CD8-positive, alpha-beta memory T cell (primary cell): ENCODE measurements at regions not wholly inside any gene's neighbourhood (a gene's known extent, or its start where the extent isn't known, plus 50 kb on each side); places are given as distances from the start of the nearest gene placed in this dataset.
"Not testable (repeated sequence)": the region's sequence is repeated elsewhere in the genome, so short reads cannot be mapped to it uniquely, and the experiment has no call there.

ENCODE experiments used
- CTCF ChIA-PET: fragments of 350-600 bp; sonication (Branson Sonifier 250); formaldehyde crosslinking; loops from one replicate; lab custom pipeline; 2021; ENCODE audit warnings: antibody characterized with exemption; lab: Charles Lee
- POLR2A ChIA-PET: fragments of 350-600 bp; sonication (Branson Sonifier 250); formaldehyde crosslinking; loops from one replicate; lab custom pipeline; 2021; ENCODE audit warnings: antibody characterized with exemption; lab: Charles Lee
- DNase-seq, 5 donors: peaks; one replicate each; pipeline versions ENCODE4 v3.0.0 to v3.0.0-alpha.2; 2020 to 2022; ENCODE audit warnings: mixed read lengths in 1 of 5
- H3K27ac ChIP-seq: one replicate; pipeline ENCODE4 v1.7.0; 2013; ENCODE audit warnings: low read depth, mild to moderate bottlenecking, low read length, moderate library complexity
- H3K27me3 ChIP-seq: 2 replicates; pipeline ENCODE4 v1.7.0; 2013; ENCODE audit warnings: low read length, mild to moderate bottlenecking; ENCODE audit not compliant: insufficient read depth, poor library complexity, severe bottlenecking
- H3K36me3 ChIP-seq: 2 replicates; pipeline ENCODE4 v1.7.0; 2013; ENCODE audit warnings: mild to moderate bottlenecking, low read length, moderate library complexity; ENCODE audit not compliant: insufficient read depth
- H3K4me1 ChIP-seq: 2 replicates; pipeline ENCODE4 v1.7.0; 2013; ENCODE audit warnings: mild to moderate bottlenecking, low read length, moderate library complexity; ENCODE audit not compliant: insufficient read depth
- H3K4me3 ChIP-seq: 2 replicates; pipeline ENCODE4 v1.7.0; 2013; ENCODE audit warnings: mild to moderate bottlenecking, low read length
- H3K9me3 ChIP-seq: 2 replicates; pipeline ENCODE4 v1.7.0; 2013; ENCODE audit warnings: mild to moderate bottlenecking, low read length
- H3K27ac Mint-ChIP-seq, 8 donors: one replicate each; pipeline ENCODE4 v1.8.0; 2020 to 2021; ENCODE audit warnings: mixed read lengths in 8 of 8, mild to moderate bottlenecking in 6 of 8, inconsistent platforms in 3 of 8, moderate library complexity in 3 of 8
- H3K27me3 Mint-ChIP-seq, 2 donors: one replicate each; pipeline ENCODE4 v1.8.0; 2020 to 2021; ENCODE audit warnings: mixed read lengths in 2 of 2, mild to moderate bottlenecking in 1 of 2, moderate library complexity in 1 of 2
- H3K36me3 Mint-ChIP-seq, 3 donors: one replicate each; pipeline ENCODE4 v1.8.0; 2020 to 2021; ENCODE audit warnings: mixed read lengths in 3 of 3, inconsistent platforms in 1 of 3, mild to moderate bottlenecking in 1 of 3
- H3K4me1 Mint-ChIP-seq, 3 donors: one replicate each; pipeline ENCODE4 v1.8.0; 2020 to 2021; ENCODE audit warnings: mixed read lengths in 3 of 3, inconsistent platforms in 1 of 3, mild to moderate bottlenecking in 1 of 3
- H3K4me3 Mint-ChIP-seq, 7 donors: one replicate each; pipeline ENCODE4 v1.8.0; 2020 to 2021; ENCODE audit warnings: mixed read lengths in 7 of 7, mild to moderate bottlenecking in 6 of 7, moderate library complexity in 4 of 7, inconsistent platforms in 2 of 7
- H3K9me3 Mint-ChIP-seq, 5 donors: one replicate each; pipeline ENCODE4 v1.8.0; 2020 to 2022; ENCODE audit warnings: mixed read lengths in 5 of 5, mild to moderate bottlenecking in 3 of 5, moderate library complexity in 2 of 5, inconsistent platforms in 1 of 5

- no peak for DNase-seq
- ChIA-PET POLR2A (no interaction called here), CTCF (no interaction called here)
- H3K9me3 Mint-ChIP-seq, result no peaks in the 10 kb centered on the region
- Histone ChIP-seq H3K4me3 (no peak overlapping the region), H3K27ac (no peak overlapping the region), H3K27me3 (no peaks in the 10 kb centered on the region), H3K4me1 (no peaks in the 10 kb centered on the region), H3K9me3 (no peaks in the 10 kb centered on the region), H3K36me3 (no peaks in the 10 kb centered on the region)
- H3K27me3 Mint-ChIP-seq, result peaks cover 1 to 17% of the 10 kb centered on the region in 2 donors
- no peaks in the 10 kb centered on the region for H3K36me3 Mint-ChIP-seq
- H3K4me1 Mint-ChIP-seq, result no peaks in the 10 kb centered on the region
- H3K27ac Mint-ChIP-seq, result no peak overlapping the region
- no peak overlapping the region for H3K4me3 Mint-ChIP-seq
These were observed 53.3 kb upstream of the NOTCH1 start for GRCh38 chr9:136599074-136599531.

DNA sequence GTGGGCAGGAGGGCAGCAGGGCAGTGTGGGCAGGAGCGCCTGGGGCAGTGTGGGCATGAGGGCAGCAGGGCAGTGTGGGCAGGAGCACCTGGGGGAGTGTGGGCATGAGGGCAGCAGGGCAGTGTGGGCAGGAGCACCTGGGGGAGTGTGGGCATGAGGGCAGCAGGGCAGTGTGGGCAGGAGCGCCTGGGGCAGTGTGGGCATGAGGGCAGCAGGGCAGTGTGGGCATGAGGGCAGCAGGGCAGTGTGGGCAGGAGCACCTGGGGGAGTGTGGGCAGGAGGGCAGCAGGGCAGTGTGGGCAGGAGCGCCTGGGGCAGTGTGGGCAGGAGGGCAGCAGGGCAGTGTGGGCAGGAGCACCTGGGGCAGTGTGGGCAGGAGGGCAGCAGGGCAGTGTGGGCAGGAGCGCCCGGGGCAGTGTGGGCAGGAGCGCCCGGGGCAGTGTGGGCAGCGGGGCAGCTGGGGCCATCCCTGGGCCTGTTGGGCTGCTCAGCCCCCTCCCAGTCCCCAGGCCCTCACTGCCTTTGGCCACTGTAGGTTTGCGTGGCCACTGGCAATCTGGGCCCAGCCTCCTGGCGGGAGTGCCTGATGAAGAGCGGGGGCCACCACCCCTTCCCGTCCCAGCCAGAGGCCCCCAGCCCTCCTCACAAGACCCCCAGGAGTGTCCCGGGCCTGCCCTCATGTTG lies 52.7 kb upstream of the NOTCH1 start:
- peaks cover 4 to 14% of the 10 kb centered on the region in 2 donors for H3K27me3 Mint-ChIP-seq
- H3K36me3 ChIP-seq, H3K4me1 ChIP-seq, H3K4me3 ChIP-seq, CTCF ChIA-PET, H3K27me3 ChIP-seq, H3K27ac ChIP-seq, H3K9me3 ChIP-seq, H3K36me3 Mint-ChIP-seq, H3K4me1 Mint-ChIP-seq, H3K9me3 Mint-ChIP-seq, POLR2A ChIA-PET, H3K27ac Mint-ChIP-seq, H3K4me3 Mint-ChIP-seq, DNase-seq: not testable (repeated sequence)

- Mint-ChIP-seq H3K27ac (no peak overlapping the region), H3K4me3 (no peak overlapping the region), H3K36me3 (no peaks in the 10 kb centered on the region), H3K9me3 (no peaks in the 10 kb centered on the region), H3K27me3 (peaks cover 6 to 13% of the 10 kb centered on the region in 2 donors), H3K4me1 (no peaks in the 10 kb centered on the region)
- Histone ChIP-seq H3K4me3 (no peak overlapping the region), H3K4me1 (no peaks in the 10 kb centered on the region), H3K27ac (no peak overlapping the region), H3K36me3 (no peaks in the 10 kb centered on the region), H3K9me3 (no peaks in the 10 kb centered on the region), H3K27me3 (no peaks in the 10 kb centered on the region)
- DNase-seq, result no peak
- POLR2A ChIA-PET, result no interaction called here
- CTCF ChIA-PET, result no interaction called here
These were observed 52.1 kb upstream of the NOTCH1 start for GRCh38 chr9:136597965-136598364.

- no peak overlapping the region for H3K27ac Mint-ChIP-seq
- Histone ChIP-seq H3K9me3 (no peaks in the 10 kb centered on the region), H3K36me3 (no peaks in the 10 kb centered on the region), H3K4me3 (no peak overlapping the region), H3K27ac (no peak overlapping the region), H3K27me3 (no peaks in the 10 kb centered on the region), H3K4me1 (no peaks in the 10 kb centered on the region)
- CTCF ChIA-PET, result no interaction called here
- DNase-seq, result no peak
- H3K4me3 Mint-ChIP-seq, result no peak overlapping the region
- H3K36me3 Mint-ChIP-seq, result no peaks in the 10 kb centered on the region
- no peaks in the 10 kb centered on the region for H3K4me1 Mint-ChIP-seq
- H3K27me3 Mint-ChIP-seq, result peaks cover 5 to 10% of the 10 kb centered on the region in 2 donors
- no peaks in the 10 kb centered on the region for H3K9me3 Mint-ChIP-seq
- POLR2A ChIA-PET, result no interaction called here
These were observed 51.5 kb upstream of the NOTCH1 start for GRCh38 chr9:136597141-136597885.

DNA sequence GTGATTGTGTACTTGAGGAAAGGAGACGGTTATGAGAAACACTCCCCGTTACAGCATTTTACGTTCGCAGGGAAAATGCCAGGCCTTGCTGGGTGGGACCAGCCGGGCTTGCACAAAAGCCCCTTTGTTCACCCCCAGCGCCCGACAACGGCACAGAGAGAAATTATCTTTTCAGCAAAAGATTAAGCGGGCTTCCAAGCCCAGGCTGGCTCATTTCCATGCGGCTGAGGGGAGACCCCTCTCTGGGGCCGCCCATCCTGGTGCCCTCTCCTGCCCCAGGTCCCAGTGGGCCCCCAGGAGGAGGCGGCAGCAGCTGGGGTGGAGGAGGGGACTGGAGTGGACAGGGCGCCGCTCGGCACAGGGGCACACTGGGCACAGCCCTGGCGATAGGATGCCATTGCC lies 50.8 kb upstream of the NOTCH1 start:
- DNase-seq, result no peak
- H3K4me1 Mint-ChIP-seq, result no peaks in the 10 kb centered on the region
- H3K27ac Mint-ChIP-seq, result no peak overlapping the region
- no peak overlapping the region for H3K27ac ChIP-seq
- no peaks in the 10 kb centered on the region for H3K9me3 ChIP-seq
- no peaks in the 10 kb centered on the region for H3K4me1 ChIP-seq
- H3K36me3 Mint-ChIP-seq, result no peaks in the 10 kb centered on the region
- H3K9me3 Mint-ChIP-seq, result no peaks in the 10 kb centered on the region
- H3K27me3 Mint-ChIP-seq, result peaks cover 5 to 10% of the 10 kb centered on the region in 2 donors
- H3K36me3 ChIP-seq, result no peaks in the 10 kb centered on the region
- H3K4me3 Mint-ChIP-seq, result no peak overlapping the region
- ChIA-PET CTCF (no interaction called here), POLR2A (no interaction called here)
- H3K27me3 ChIP-seq, result no peaks in the 10 kb centered on the region
- H3K4me3 ChIP-seq, result no peak overlapping the region

- CTCF ChIA-PET, result no interaction called here
- Mint-ChIP-seq H3K4me1 (no peaks in the 10 kb centered on the region), H3K4me3 (no peak overlapping the region), H3K9me3 (no peaks in the 10 kb centered on the region), H3K27ac (no peak overlapping the region), H3K36me3 (no peaks in the 10 kb centered on the region), H3K27me3 (peaks cover 5 to 10% of the 10 kb centered on the region in 2 donors)
- H3K36me3 ChIP-seq, result no peaks in the 10 kb centered on the region
- H3K9me3 ChIP-seq, result no peaks in the 10 kb centered on the region
- H3K4me1 ChIP-seq, result no peaks in the 10 kb centered on the region
- no peak overlapping the region for H3K27ac ChIP-seq
- H3K27me3 ChIP-seq, result no peaks in the 10 kb centered on the region
- no peak overlapping the region for H3K4me3 ChIP-seq
- POLR2A ChIA-PET, result no interaction called here
- DNase-seq, result no peak
These were observed 50.4 kb upstream of the NOTCH1 start for GRCh38 chr9:136596217-136596616.

- no peaks in the 10 kb centered on the region for H3K36me3 Mint-ChIP-seq
- no peaks in the 10 kb centered on the region for H3K9me3 Mint-ChIP-seq
- peaks cover 5 to 10% of the 10 kb centered on the region in 2 donors for H3K27me3 Mint-ChIP-seq
- no peaks in the 10 kb centered on the region for H3K36me3 ChIP-seq
- DNase-seq, result no peak
- no peaks in the 10 kb centered on the region for H3K4me1 ChIP-seq
- H3K4me3 ChIP-seq, result no peak overlapping the region
- H3K4me1 Mint-ChIP-seq, result no peaks in the 10 kb centered on the region
- no peaks in the 10 kb centered on the region for H3K9me3 ChIP-seq
- H3K4me3 Mint-ChIP-seq, result no peak overlapping the region
- H3K27me3 ChIP-seq, result no peaks in the 10 kb centered on the region
- H3K27ac Mint-ChIP-seq, result peak overlapping the region in 1 of 8 donors; percentile 54
- no peak overlapping the region for H3K27ac ChIP-seq
- CTCF ChIA-PET, result no interaction called here
- POLR2A ChIA-PET, result no interaction called here
These were observed 49.7 kb upstream of the NOTCH1 start for GRCh38 chr9:136595245-136596153.
